CD4-positive, alpha-beta T cell (primary cell): ENCODE measurements at regions not wholly inside any gene's neighbourhood (a gene's known extent, or its start where the extent isn't known, plus 50 kb on each side); places are given as distances from the start of the nearest gene placed in this dataset.

Experiments used
- ATAC-seq: fragments of 200-7000 bp; cut with Tn5 transposase; one replicate; pipeline ENCODE4 v1.10.0; 2022; ENCODE audit warnings: mild to moderate bottlenecking; ENCODE audit not compliant: poor library complexity
- CTCF ChIA-PET: fragments of 350-600 bp; sonication (Branson Sonifier 250); formaldehyde crosslinking; loops from one replicate; lab custom pipeline; 2021; ENCODE audit warnings: antibody characterized with exemption, inconsistent platforms; lab: Charles Lee
- POLR2A ChIA-PET: fragments of 350-600 bp; sonication (Branson Sonifier 250); formaldehyde crosslinking; loops from one replicate; lab custom pipeline; 2021; ENCODE audit warnings: antibody characterized with exemption, inconsistent platforms; lab: Charles Lee
- DNase-seq, 14 experiments: peaks; one replicate each; pipeline ENCODE4 v3.0.0-alpha.2; 2013 to 2020; ENCODE audit warnings: mixed read lengths in 2 of 14
- H3K27ac ChIP-seq, 2 donors: one replicate each; pipeline versions ENCODE4 v1.5.1 to v1.7.0; 2013; ENCODE audit warnings: low read length in 2 of 2, low read depth in 1 of 2, mild to moderate bottlenecking in 1 of 2
- H3K27me3 ChIP-seq, 2 experiments: 1 replicate in 1 of 2; 2 replicates in 1 of 2; pipeline versions ENCODE4 v1.6.1 to v1.7.0; 2013; ENCODE audit warnings: low read length in 2 of 2, control low read depth in 1 of 2, mild to moderate bottlenecking in 1 of 2, moderate library complexity in 1 of 2; ENCODE audit not compliant: insufficient read depth in 2 of 2, control insufficient read depth in 1 of 2
- H3K36me3 ChIP-seq: one replicate; pipeline ENCODE4 v1.6.1; 2013; ENCODE audit warnings: low read length, control low read depth; ENCODE audit not compliant: insufficient read depth
- H3K4me1 ChIP-seq: one replicate; pipeline ENCODE4 v1.6.1; 2013; ENCODE audit warnings: low read length, control low read depth; ENCODE audit not compliant: insufficient read depth
- H3K4me3 ChIP-seq: one replicate; pipeline ENCODE4 v1.5.1; 2013; ENCODE audit warnings: mild to moderate bottlenecking, low read length, moderate library complexity
- H3K9me3 ChIP-seq, 2 experiments: 1 replicate in 1 of 2; 2 replicates in 1 of 2; pipeline versions ENCODE4 v1.6.1 to v1.7.0; 2013; ENCODE audit warnings: low read length in 2 of 2, mild to moderate bottlenecking in 2 of 2, control low read depth in 1 of 2, moderate library complexity in 1 of 2; ENCODE audit not compliant: control insufficient read depth in 1 of 2, insufficient read depth in 1 of 2
- H3K27ac Mint-ChIP-seq: one replicate; pipeline ENCODE4 v1.8.0; 2020; ENCODE audit warnings: mixed read lengths
- H3K27me3 Mint-ChIP-seq: one replicate; pipeline ENCODE4 v1.8.0; 2021; ENCODE audit warnings: mixed read lengths
- H3K36me3 Mint-ChIP-seq: one replicate; pipeline ENCODE4 v1.8.0; 2021; ENCODE audit warnings: low read depth, mixed read lengths
- H3K4me1 Mint-ChIP-seq: one replicate; pipeline ENCODE4 v1.8.0; 2021; ENCODE audit warnings: low read depth, mixed read lengths
- H3K4me3 Mint-ChIP-seq: one replicate; pipeline ENCODE4 v1.8.0; 2020; ENCODE audit warnings: mild to moderate bottlenecking, mixed read lengths
- H3K9me3 Mint-ChIP-seq: one replicate; pipeline ENCODE4 v1.8.0; 2020; ENCODE audit warnings: mixed read lengths
- CTCF ChIP-seq: fragments of 200-600 bp; IDR thresholded peaks from one replicate; pipeline ENCODE4 v1.8.0; 2022; ENCODE audit warnings: antibody characterized with exemption, mild to moderate bottlenecking
- intact Hi-C, 2 experiments: fragments of 100-400 bp; cut with DNase I in 1 of 2; cut with micrococcal nuclease in 1 of 2; formaldehyde crosslinking; loops; one replicate each; pipeline versions ENCODE4 v1.15.1 to v1.9.0; 2023 to 2025; cut with DNase I, micrococcal nuclease

GRCh38 chrX:93229036-93229435 is 444.3 kb downstream of the NAP1L3 start:
- Histone ChIP-seq H3K36me3 (no peaks in the 10 kb centered on the region), H3K27me3 (no peaks in the 10 kb centered on the region), H3K4me1 (no peaks in the 10 kb centered on the region), H3K27ac (no peak overlapping the region), H3K4me3 (no peak overlapping the region), H3K9me3 (no peaks in the 10 kb centered on the region)
- no peak for TF ChIP-seq CTCF
- CTCF ChIA-PET: no interaction called here
- no peak for ATAC-seq
- peaks cover 7% of the 10 kb centered on the region for H3K9me3 Mint-ChIP-seq
- DNase-seq: no peak
- H3K36me3 Mint-ChIP-seq: no peaks in the 10 kb centered on the region
- H3K4me1 Mint-ChIP-seq: no peaks in the 10 kb centered on the region
- H3K27me3 Mint-ChIP-seq: no peaks in the 10 kb centered on the region
- no peak overlapping the region for H3K27ac Mint-ChIP-seq
- intact Hi-C loops: no loop called here
- POLR2A ChIA-PET: no interaction called here
- no peak overlapping the region for H3K4me3 Mint-ChIP-seq
